Mesothelial cell of epicardium (in vitro differentiated cells): ENCODE measurements at regions not wholly inside any gene's neighbourhood (a gene's known extent, or its start where the extent isn't known, plus 50 kb on each side); places are given as distances from the start of the nearest gene placed in this dataset.

Source experiments
- DNase-seq, 2 experiments: peaks; one replicate each; pipeline ENCODE4 v3.0.0; 2021; ENCODE audit warnings: low spot score in 2 of 2; ENCODE audit not compliant: unreplicated experiment in 2 of 2
- H3K27ac Mint-ChIP-seq: 2 replicates; pipeline ENCODE4 v1.8.0; 2021; ENCODE audit warnings: mixed read lengths
- H3K27me3 Mint-ChIP-seq: 2 replicates; pipeline ENCODE4 v1.8.0; 2021; ENCODE audit warnings: low read depth, mixed read lengths
- H3K36me3 Mint-ChIP-seq: 2 replicates; pipeline ENCODE4 v1.8.0; 2021; ENCODE audit warnings: mixed read lengths
- H3K4me1 Mint-ChIP-seq: 2 replicates; pipeline ENCODE4 v1.8.0; 2021; ENCODE audit warnings: mixed read lengths
- H3K4me3 Mint-ChIP-seq: 2 replicates; pipeline ENCODE4 v1.8.0; 2021; ENCODE audit warnings: mild to moderate bottlenecking, moderate library complexity, mixed read lengths
- H3K9me3 Mint-ChIP-seq: 2 replicates; pipeline ENCODE4 v1.8.0; 2021; ENCODE audit warnings: mixed read lengths
- TF ChIP-seq, protein P1 (sequence below): fragments of 200-600 bp; sonication (generic); IDR thresholded peaks from one replicate; pipeline ENCODE4 v1.5.0; 2021; ENCODE audit warnings: antibody characterized with exemption; ENCODE audit not compliant: unreplicated experiment

DNA sequence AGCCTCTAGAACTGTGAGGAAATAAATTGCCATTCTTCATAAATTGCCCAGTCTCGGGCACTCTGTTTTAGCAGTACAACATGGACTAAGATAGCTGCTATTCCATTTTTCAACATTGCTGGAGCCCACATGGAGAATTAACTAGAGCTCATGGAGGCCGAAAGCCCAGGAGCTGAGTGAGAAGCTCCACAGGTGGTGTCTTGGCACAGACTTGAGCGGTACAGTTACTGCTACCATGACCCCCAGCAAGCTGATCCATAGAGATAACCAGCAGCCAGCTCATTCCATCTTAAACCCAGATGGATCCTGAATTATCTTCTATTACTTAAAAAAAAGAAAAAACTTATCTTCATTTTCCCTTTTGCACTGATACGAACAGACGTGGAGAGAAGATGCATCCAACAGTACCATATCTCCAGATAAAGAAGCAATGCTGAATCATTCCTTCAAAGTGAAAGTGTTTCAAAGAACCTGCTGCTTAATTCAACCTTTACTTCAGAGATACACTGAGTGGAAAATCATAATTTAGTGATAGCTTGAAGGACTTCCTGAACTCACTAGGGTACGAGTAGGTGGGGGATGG, 115.1 kb downstream of the SETD4 start:
- H3K4me3 Mint-ChIP-seq = no peak overlapping the region
- no peak for DNase-seq
- TF ChIP-seq, protein P1, sequence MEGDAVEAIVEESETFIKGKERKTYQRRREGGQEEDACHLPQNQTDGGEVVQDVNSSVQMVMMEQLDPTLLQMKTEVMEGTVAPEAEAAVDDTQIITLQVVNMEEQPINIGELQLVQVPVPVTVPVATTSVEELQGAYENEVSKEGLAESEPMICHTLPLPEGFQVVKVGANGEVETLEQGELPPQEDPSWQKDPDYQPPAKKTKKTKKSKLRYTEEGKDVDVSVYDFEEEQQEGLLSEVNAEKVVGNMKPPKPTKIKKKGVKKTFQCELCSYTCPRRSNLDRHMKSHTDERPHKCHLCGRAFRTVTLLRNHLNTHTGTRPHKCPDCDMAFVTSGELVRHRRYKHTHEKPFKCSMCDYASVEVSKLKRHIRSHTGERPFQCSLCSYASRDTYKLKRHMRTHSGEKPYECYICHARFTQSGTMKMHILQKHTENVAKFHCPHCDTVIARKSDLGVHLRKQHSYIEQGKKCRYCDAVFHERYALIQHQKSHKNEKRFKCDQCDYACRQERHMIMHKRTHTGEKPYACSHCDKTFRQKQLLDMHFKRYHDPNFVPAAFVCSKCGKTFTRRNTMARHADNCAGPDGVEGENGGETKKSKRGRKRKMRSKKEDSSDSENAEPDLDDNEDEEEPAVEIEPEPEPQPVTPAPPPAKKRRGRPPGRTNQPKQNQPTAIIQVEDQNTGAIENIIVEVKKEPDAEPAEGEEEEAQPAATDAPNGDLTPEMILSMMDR = no peak
- H3K4me1 Mint-ChIP-seq = peaks cover under 1% of the 10 kb centered on the region
- H3K27ac Mint-ChIP-seq = no peak overlapping the region
- peaks cover under 1% of the 10 kb centered on the region for H3K27me3 Mint-ChIP-seq
- no peaks in the 10 kb centered on the region for H3K9me3 Mint-ChIP-seq
- H3K36me3 Mint-ChIP-seq = no peaks in the 10 kb centered on the region

GRCh38 chr21:35943752-35944151, 116.6 kb downstream of the SETD4 start:
- Mint-ChIP-seq H3K9me3 (no peaks in the 10 kb centered on the region), H3K36me3 (no peaks in the 10 kb centered on the region), H3K27ac (no peak overlapping the region), H3K4me3 (no peak overlapping the region), H3K4me1 (peaks cover 2% of the 10 kb centered on the region), H3K27me3 (peaks cover 5% of the 10 kb centered on the region)
- TF ChIP-seq, protein P1 = no peak
- no peak for DNase-seq

DNA sequence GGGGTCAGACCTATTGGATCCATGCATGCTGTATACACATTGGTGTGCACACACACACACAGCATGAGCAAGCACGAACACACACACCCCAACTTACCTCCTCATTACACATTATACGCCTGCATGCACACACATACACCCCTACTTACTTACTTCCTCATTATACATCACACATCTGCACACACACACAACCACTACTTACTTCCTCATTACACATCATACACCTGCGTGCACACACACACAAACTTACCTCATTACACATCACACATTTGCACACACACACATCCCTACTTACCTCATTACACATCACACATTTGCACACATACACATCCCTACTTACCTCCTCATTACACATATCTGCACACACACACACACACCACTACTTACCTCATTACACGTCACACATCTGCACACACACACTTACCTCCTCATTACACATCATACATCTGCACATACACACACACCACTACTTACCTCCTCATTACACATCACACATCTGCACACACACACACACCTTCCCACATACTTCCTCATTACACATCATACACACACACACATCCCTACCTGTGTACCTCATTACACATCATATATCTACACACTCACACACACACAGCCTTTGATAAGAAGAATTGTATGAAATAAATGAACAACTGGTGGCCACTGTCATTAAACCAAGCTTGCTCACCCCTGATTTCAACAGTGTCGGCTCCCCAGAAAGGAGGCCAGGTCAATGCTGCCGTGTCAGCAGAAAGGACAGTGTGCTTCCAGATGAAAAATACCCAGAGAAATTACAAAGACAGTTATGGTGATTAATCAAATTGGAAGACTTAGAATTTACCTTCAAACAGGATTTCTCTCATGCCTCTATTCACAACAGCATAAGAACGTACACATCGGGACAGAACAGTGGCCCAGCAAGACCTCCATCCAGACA, 117.8 kb downstream of the SETD4 start:
- Mint-ChIP-seq H3K4me3 (no peak overlapping the region), H3K27ac (no peak overlapping the region), H3K9me3 (no peaks in the 10 kb centered on the region), H3K27me3 (peaks cover 5% of the 10 kb centered on the region), H3K36me3 (no peaks in the 10 kb centered on the region), H3K4me1 (peaks cover 2% of the 10 kb centered on the region)
- DNase-seq = no peak
- TF ChIP-seq, protein P1 = no peak

- Mint-ChIP-seq H3K4me3 (no peak overlapping the region), H3K27me3 (peaks cover 5% of the 10 kb centered on the region), H3K27ac (no peak overlapping the region), H3K4me1 (peaks cover 2% of the 10 kb centered on the region), H3K36me3 (no peaks in the 10 kb centered on the region), H3K9me3 (no peaks in the 10 kb centered on the region)
- TF ChIP-seq, protein P1 = no peak
- DNase-seq = no peak
These were observed 120.0 kb downstream of the SETD4 start for GRCh38 chr21:35940074-35940927.

- Mint-ChIP-seq H3K9me3 (no peaks in the 10 kb centered on the region), H3K27ac (no peak overlapping the region), H3K4me1 (peaks cover 2% of the 10 kb centered on the region), H3K4me3 (no peak overlapping the region), H3K36me3 (no peaks in the 10 kb centered on the region), H3K27me3 (peaks cover 5% of the 10 kb centered on the region)
- DNase-seq = no peak
- TF ChIP-seq, protein P1 = no peak
These were observed 121.9 kb downstream of the SETD4 start for GRCh38 chr21:35938446-35938845.
